Neural cell (in vitro differentiated cells): ENCODE measurements at regions not wholly inside any gene's neighbourhood (a gene's known extent, or its start where the extent isn't known, plus 50 kb on each side); places are given as distances from the start of the nearest gene placed in this dataset.

ENCODE experiments used
- H2AFZ ChIP-seq: fragments of 200-600, 300-800 bp; sonication (generic), shearing (Covaris generic); 2 replicates; pipeline ENCODE4 v1.6.0; 2014; ENCODE audit warnings: low read depth, mild to moderate bottlenecking, antibody characterized with exemption, low read length, moderate library complexity
- H3F3A ChIP-seq: fragments of 200-600 bp; shearing (Covaris generic); 2 replicates; pipeline ENCODE4 v1.6.1; 2016; ENCODE audit warnings: mild to moderate bottlenecking, moderate library complexity, mixed read lengths, antibody characterized with exemption, low read length; ENCODE audit not compliant: insufficient read depth, poor library complexity, severe bottlenecking
- H3K27ac ChIP-seq: fragments of 200-600, 300-800 bp; sonication (generic), shearing (Covaris generic); 2 replicates; pipeline ENCODE4 v1.5.1; 2014; ENCODE audit warnings: mild to moderate bottlenecking, low read length, moderate library complexity
- H3K27me3 ChIP-seq: fragments of 300-800, 200-600 bp; sonication (generic), shearing (Covaris generic); 2 replicates; pipeline ENCODE4 v1.6.0; 2014; ENCODE audit warnings: mild to moderate bottlenecking, low read depth, low read length, moderate library complexity; ENCODE audit not compliant: insufficient read depth
- H3K36me3 ChIP-seq: fragments of 300-800, 200-600 bp; sonication (generic), shearing (Covaris generic); 2 replicates; pipeline ENCODE4 v1.5.1; 2014; ENCODE audit warnings: mild to moderate bottlenecking, antibody characterized with exemption, low read length, moderate library complexity; ENCODE audit not compliant: insufficient read depth
- H3K4me2 ChIP-seq: fragments of 300-800, 200-600 bp; sonication (generic), shearing (Covaris generic); 2 replicates; pipeline ENCODE4 v1.6.0; 2014; ENCODE audit warnings: mild to moderate bottlenecking, low read length
- H3K4me3 ChIP-seq: fragments of 300-800, 200-600 bp; sonication (generic), shearing (Covaris generic); 2 replicates; pipeline ENCODE4 v1.5.1; 2014; ENCODE audit warnings: mild to moderate bottlenecking, low read length, moderate library complexity
- H3K79me2 ChIP-seq: fragments of 200-600 bp; shearing (Covaris generic); replicated peaks from 2 replicates; pipeline ENCODE4 v1.6.0; 2014; ENCODE audit warnings: mild to moderate bottlenecking, low read length, moderate library complexity; ENCODE audit not compliant: insufficient read depth
- H3K9ac ChIP-seq: fragments of 300-800, 200-600 bp; sonication (generic), shearing (Covaris generic); 2 replicates; pipeline ENCODE4 v1.6.1; 2016; ENCODE audit warnings: mild to moderate bottlenecking, low read length, mixed read lengths
- H3K9me2 ChIP-seq: fragments of 200-600 bp; shearing (Covaris generic); 2 replicates; pipeline ENCODE4 v1.6.1; 2016; ENCODE audit warnings: mild to moderate bottlenecking, low read length, mixed read lengths; ENCODE audit not compliant: insufficient read depth
- H3K9me3 ChIP-seq: fragments of 200-600, 300-800 bp; sonication (generic), shearing (Covaris generic); 2 replicates; pipeline ENCODE4 v1.6.1; 2016; ENCODE audit warnings: mild to moderate bottlenecking, mixed run types, low read length, moderate library complexity, mixed read lengths
- H4K20me1 ChIP-seq: fragments of 200-600 bp; shearing (Covaris generic); 2 replicates; pipeline ENCODE4 v1.6.1; 2016; ENCODE audit warnings: mild to moderate bottlenecking, mixed run types; ENCODE audit not compliant: insufficient read depth
- CTCF ChIP-seq: fragments of 450-650 bp; IDR thresholded peaks from 2 replicates; pipeline ENCODE4 v1.5.1; 2014; ENCODE audit warnings: antibody characterized with exemption, mild to moderate bottlenecking, moderate library complexity; ENCODE audit not compliant: poor library complexity, severe bottlenecking
- EP300 ChIP-seq: fragments of 450-650 bp; conservative IDR thresholded peaks from 2 replicates; pipeline ENCODE4 v1.6.1; 2014; ENCODE audit warnings: antibody characterized with exemption, mild to moderate bottlenecking, moderate library complexity; ENCODE audit not compliant: poor library complexity, severe bottlenecking
- EZH2 ChIP-seq: fragments of 200-600, 300-800 bp; shearing (Covaris generic), sonication (generic); IDR thresholded peaks from 2 replicates; pipeline ENCODE4 v1.6.1; 2014; ENCODE audit warnings: antibody characterized with exemption, low read length, borderline replicate concordance, mild to moderate bottlenecking; ENCODE audit not compliant: insufficient read depth, poor library complexity, severe bottlenecking
- MXI1 ChIP-seq: fragments of 450-650 bp; conservative IDR thresholded peaks from 2 replicates; pipeline ENCODE4 v1.6.1; 2014; ENCODE audit warnings: antibody characterized with exemption, mild to moderate bottlenecking; ENCODE audit not compliant: poor library complexity, severe bottlenecking
- POLR2AphosphoS5 ChIP-seq: IDR thresholded peaks from 2 replicates; pipeline ENCODE4 v1.6.1; 2012
- RAD21 ChIP-seq: fragments of 450-650 bp; conservative IDR thresholded peaks from 2 replicates; pipeline ENCODE4 v1.6.1; 2014; ENCODE audit warnings: antibody characterized with exemption, mild to moderate bottlenecking, moderate library complexity
- REST ChIP-seq: IDR thresholded peaks from 2 replicates; pipeline ENCODE4 v1.6.1; 2012; ENCODE audit warnings: borderline replicate concordance
- SMC3 ChIP-seq: fragments of 450-650 bp; conservative IDR thresholded peaks from 2 replicates; pipeline ENCODE4 v1.6.1; 2014; ENCODE audit warnings: antibody characterized with exemption, mild to moderate bottlenecking, moderate library complexity; ENCODE audit not compliant: poor library complexity
- TAF1 ChIP-seq: IDR thresholded peaks from 2 replicates; pipeline ENCODE4 v1.6.1; 2012; ENCODE audit warnings: low read depth

GRCh38 chr15:68525815-68526214, 53.0 kb upstream of the CORO2B start:
- Histone ChIP-seq H4K20me1 (no peaks in the 10 kb centered on the region), H3K9me2 (no peaks in the 10 kb centered on the region), H3K79me2 (no peaks in the 10 kb centered on the region), H3K4me3 (no peak overlapping the region), H3K9me3 (no peaks in the 10 kb centered on the region), H3K4me2 (no peak overlapping the region), H3K27me3 (no peaks in the 10 kb centered on the region), H3K27ac (no peak overlapping the region), H3K9ac (no peak overlapping the region), H3F3A (no peaks in the 10 kb centered on the region), H3K36me3 (no peaks in the 10 kb centered on the region), H2AFZ (no peak overlapping the region)
- TF ChIP-seq CTCF, result no peak
- no peak for TF ChIP-seq EZH2
- TF ChIP-seq POLR2AphosphoS5, result no peak
- no peak for TF ChIP-seq REST
- no peak for TF ChIP-seq EP300
- no peak for TF ChIP-seq MXI1
- no peak for TF ChIP-seq RAD21
- TF ChIP-seq TAF1, result no peak
- TF ChIP-seq SMC3, result no peak

- Histone ChIP-seq H3K27ac (no peak overlapping the region), H3F3A (no peaks in the 10 kb centered on the region), H2AFZ (no peak overlapping the region), H3K9me3 (no peaks in the 10 kb centered on the region), H3K9me2 (no peaks in the 10 kb centered on the region), H3K4me3 (no peak overlapping the region), H3K79me2 (no peaks in the 10 kb centered on the region), H3K36me3 (no peaks in the 10 kb centered on the region), H3K27me3 (no peaks in the 10 kb centered on the region), H4K20me1 (no peaks in the 10 kb centered on the region), H3K4me2 (no peak overlapping the region), H3K9ac (no peak overlapping the region)
- TF ChIP-seq REST, result no peak
- no peak for TF ChIP-seq POLR2AphosphoS5
- no peak for TF ChIP-seq SMC3
- no peak for TF ChIP-seq EP300
- TF ChIP-seq MXI1, result no peak
- no peak for TF ChIP-seq EZH2
- no peak for TF ChIP-seq RAD21
- TF ChIP-seq CTCF, result no peak
- TF ChIP-seq TAF1, result no peak
Observed at GRCh38 chr15:68526269-68526668, 52.5 kb upstream of the CORO2B start.
